Stimulated activated CD4-positive, alpha-beta T cell treated with anti-CD3 and anti-CD28 coated beads, Interleukin-2, amount 100 ng/mL, for 4 hours (primary cell): ENCODE measurements at regions not wholly inside any gene's neighbourhood (a gene's known extent, or its start where the extent isn't known, plus 50 kb on each side); places are given as distances from the start of the nearest gene placed in this dataset.

Experiments
- DNase-seq: peaks from one replicate; pipeline ENCODE4 v3.0.0-alpha.2; 2020; ENCODE audit warnings: low read depth

DNA sequence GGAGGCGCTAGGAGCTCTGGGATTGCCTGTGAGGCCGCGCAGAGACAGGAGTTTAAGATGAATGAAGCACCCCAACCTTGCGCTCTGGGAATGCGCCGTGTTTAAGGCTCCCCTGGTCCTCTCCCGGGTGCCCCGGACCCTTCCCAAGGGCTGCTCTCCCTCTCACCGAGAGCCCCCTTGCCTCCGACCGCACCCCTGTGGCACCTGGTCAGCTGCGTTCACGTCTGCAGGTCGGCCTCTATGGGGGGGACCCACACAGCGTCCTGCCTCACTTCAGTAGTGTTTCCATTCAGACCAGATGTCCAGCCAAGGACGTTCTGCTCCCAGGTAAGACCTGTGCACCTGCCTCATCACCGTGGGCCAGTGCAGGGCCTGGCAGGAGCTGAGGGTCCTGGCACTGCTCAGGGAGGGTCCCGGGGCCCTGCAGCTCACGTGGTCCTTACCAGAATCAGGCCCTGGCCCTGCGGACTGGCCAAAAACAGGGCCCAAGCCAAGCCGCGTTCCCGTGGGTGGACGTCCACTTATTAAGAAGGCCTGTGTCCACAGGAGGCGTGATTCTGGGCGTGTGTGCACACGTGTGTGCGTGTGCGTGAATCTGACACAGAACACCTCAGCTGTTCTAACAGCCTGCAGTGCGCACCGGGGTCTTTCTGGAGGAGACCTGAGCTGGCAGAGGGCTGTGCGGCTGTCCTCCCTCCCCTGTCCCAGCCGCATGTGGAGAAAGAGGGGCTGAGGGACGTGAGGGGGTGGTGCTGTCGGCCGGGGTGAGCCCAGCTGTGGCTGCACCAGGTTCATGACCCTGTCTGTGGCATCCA is 79.9 kb upstream of the BHLHE23 start:
- DNase-seq, result no peak

DNA sequence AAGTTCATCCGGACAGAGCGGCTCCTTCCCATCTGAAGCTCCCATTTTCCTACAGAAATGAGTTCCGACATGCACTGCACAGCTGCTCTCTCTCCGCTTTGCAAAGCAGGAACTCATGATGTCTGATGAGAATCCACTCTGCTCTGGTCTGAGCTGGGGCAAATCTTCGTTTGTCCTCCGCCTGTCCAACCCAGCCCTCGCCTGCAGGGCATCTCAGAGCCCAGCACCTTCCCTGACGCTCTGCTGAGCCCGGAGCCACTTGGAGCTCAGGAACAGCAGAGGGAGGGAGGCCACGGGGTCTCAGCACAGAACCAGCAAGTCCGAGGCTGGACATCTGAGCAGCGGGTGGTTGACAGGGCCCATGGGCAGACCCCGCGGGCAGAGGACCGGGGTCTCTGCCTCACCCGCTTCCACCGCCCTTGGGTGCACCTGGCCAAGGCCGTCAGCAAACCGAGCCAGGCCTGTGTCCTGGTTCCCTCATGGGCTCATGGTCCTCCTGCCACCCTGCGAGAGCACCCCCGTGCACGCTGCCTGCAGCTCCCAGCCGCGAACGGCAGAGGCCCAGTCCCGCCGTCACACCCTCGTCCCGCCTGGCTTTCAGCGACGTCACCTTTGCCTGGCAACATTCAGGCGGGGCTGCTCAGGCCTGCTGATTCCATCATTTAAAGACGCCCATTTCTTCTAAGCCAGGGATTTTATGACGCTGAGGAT is 78.5 kb upstream of the BHLHE23 start:
- no peak for DNase-seq

DNA sequence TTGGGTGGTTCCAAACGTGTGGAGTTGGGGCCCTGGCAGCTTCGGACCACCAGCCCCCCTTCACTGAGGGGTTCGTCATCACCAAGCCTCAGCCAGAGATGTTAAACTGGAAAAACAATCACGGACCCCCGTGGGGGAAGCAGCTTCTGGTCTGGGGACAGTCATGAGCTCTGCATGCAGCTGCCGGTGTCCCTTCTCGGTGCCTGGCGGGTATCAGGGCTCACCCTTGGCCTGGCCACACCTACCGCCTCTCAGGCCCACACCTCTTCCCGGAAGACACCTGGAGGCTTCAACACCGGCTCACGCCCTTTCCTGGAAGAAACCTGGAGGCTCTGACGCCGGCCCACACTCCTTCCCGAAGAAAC is 77.8 kb upstream of the BHLHE23 start:
- DNase-seq, result no peak

DNA sequence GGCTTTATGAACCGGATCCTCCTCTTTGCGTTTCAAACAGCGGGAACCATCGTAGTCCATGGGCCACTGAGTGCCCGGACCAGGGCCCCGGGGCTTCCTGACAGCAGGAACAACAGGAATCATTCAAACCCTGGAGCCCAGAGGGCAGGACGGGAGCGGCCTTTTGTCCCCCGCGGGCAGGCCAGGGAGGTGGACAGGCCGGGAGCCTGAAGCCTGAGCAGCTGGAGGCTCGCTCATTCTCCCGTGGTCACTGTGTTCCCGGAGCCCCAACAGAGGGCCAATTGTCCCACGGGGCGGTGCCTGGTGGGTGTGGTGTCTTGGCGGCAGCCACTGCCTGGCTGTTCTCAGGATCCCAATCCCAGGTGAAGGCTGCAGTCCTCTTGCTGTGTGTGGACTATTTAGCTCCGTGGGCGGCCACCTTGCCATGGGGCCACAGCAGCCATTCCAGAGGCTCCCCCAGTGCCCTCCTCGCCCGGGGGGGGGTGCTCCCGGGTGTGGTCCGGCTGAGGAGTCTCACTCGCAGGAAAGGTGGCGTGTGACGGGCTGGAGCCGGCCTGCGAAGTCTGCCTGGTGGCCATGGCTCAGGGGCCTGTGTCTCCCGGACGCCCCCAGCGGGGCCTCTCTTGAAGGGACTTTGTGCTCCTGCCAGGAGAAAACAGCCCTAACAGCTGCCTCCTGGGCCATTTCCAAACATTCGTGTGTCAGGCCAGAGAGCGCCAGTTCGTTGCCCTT is 77.2 kb upstream of the BHLHE23 start:
- DNase-seq, result no peak

DNA sequence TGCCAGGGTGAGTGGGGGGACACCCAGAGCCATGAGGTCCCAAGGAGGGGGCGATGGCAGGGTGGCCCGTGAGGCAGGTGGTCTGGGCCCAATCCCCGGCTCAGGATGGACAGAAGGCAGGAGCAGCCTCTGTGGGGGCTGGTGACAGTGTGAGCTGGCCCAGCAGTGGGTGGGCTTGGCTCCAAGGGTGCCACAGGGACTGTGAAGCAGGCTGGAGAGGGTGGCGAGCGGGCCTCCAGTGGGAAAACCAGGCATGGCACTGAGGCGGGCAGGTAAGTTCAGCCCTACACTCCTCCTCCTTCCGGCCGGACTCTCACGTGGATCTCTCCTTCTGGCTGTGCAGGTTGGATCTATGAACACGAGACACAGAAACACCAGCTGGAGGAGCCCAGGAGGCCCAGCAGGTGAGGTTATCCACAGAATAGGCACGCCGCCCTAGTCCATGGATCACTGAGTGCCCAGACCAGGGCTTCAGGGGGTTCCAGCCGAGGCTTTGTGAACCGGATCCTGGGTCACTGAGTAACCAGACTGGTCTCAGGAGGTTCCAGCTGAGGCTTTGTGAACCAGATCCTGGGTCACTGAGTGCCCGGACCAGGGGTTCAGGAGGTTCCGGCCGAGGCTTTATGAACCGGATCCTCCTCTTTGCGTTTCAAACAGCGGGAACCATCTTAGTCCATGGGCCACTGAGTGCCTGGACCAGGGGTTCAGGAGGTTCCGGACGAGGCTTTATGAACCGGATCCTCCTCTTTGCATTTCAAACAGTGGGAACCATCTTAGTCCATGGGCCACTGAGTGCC is 76.4 kb upstream of the BHLHE23 start:
- DNase-seq, result no peak

DNA sequence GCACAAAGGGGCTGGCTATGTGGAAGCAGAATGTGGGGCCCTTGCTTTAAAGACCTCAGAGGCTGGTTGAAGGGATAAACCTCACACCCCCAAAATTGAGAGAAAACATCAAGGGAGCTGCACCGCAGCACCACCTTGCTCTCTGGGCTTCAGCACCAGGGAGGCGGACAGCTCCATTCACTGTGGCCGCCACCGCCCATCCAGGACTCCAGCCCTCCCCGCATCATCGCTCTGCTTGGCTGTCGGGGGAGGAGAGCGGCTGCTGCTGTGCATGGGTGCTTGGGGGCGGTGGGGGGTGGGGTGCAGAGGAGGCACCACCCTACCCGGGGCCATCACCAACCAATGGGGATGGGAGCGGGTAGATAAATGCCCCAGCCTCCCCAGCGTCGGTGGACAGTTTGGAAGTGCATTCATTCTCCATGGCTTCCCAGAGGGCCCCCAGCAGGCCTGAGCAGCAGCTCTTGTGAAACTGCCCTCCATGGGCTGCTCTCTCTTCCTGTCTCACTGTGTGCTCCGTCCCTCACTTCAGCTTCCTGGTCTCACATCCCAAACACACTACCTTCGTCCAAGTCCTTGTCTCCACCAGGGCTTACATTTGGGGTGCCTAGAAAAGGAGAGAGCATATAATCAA is 75.7 kb upstream of the BHLHE23 start:
- DNase-seq, result no peak

DNA sequence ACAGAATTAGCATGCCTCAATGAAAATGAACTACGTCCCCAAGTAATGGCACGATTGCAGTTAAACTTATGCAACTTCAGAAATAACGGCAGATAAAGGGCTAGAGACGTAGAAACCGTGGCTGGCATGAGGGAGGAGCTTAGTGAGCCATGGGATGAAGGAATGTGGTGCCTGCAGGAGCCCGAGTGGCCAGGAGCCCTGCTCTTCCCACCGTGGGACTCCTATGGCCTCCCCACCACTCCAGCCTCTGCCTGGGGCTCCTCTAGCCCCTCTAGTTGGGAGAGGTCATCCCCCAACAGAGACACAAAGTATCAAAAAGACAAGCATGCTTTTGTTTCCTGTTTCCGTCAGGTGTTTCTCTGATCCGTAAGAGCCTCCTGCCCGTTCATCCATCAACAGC is 75.1 kb upstream of the BHLHE23 start:
- no peak for DNase-seq

DNA sequence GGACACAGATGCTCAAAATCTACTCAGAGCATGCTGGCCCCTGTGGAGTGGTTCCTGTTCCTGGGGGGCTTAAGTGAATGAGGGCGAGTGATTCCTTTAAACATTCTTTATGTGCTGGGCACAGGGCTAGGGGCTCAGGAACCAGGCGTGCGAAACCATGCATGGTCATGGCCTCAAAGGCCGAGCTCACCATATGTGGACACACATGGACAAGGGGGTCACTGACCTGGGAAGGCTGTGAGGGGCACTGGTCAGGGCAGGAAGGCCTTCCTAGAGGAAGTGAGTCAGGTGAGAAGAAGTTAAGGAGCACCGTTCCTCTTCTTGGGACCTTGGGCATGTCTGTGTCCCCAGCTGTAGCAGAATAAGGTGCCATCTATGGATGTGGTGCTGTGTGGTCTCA is 74.6 kb upstream of the BHLHE23 start:
- DNase-seq, result no peak

DNA sequence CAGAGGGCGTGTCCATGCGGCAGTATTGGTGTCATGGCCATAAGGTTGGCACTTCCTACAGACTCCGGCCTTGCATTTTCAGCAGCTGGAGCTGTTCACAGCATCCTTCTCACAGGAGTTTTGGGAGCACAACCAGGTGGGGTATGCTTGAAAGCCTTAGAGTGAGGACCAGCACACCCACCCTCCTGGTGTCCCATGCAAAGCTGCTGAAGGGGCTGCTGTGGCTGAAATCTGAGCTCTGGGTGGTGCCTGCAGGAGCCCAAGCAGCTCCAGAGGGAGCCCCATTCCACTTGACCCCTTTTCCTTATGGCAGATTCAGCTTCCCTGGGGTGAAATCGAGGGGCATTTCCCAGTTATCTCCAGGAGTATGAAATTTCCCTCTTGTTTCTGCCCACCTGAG is 74.0 kb upstream of the BHLHE23 start:
- no peak for DNase-seq

DNA sequence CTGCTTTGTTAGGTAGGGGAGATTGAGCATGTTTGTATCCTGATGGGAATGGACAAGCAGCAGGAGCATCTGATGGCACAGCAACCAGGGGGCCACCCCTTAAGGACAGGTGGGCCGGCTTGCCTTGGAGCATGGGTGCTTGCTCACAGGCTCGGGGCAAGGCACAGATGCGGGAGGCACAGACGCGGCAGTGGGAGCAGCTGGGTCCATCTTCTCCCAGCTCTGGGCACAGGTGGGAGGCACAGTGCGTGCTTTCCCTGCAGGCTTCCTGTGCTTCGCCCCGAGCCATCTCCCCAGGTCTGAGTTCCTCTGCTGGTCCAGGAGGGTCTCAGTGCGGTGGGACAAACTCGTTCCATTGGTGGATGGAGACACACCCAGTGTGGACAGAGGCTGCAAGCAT is 73.6 kb upstream of the BHLHE23 start:
- DNase-seq, result no peak

DNA sequence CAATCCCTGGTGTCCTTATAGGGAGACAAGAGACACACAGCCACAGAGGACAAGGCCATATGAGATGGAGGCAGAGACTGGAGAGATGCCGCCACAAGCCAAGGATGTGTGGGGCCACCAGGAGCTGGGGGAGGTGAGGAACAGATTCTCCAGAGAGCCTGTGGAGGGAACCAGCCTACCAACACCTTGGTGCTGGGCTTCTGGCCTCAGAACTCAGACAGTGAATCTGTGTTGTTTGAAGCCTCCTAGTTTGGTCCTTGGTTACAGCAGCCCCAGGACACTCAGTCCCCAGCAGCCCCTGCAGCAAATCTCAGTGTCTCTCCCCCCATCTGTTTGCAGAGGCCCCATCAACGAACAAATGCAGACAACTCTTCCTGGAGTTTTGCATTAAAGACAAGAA is 73.2 kb upstream of the BHLHE23 start:
- no peak for DNase-seq

DNA sequence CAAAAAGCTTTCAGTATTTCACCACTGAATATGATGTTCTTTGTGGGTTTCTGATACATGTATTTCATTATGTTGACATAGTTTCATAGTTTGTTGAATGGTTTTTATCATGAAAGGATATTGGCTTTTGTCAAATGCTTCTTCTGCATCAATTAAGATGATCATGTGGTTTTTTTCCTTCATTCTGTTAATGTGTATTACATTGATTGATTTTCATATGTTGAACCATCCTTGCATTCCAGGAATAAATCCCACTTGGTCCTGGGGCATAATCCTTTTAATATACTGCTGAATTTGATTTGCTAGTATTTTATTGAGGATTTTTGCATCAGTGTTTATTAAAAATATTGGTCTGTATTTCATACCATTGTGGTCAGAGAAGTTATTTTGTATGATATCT is 70.9 kb upstream of the BHLHE23 start:
- DNase-seq, result no peak

DNA sequence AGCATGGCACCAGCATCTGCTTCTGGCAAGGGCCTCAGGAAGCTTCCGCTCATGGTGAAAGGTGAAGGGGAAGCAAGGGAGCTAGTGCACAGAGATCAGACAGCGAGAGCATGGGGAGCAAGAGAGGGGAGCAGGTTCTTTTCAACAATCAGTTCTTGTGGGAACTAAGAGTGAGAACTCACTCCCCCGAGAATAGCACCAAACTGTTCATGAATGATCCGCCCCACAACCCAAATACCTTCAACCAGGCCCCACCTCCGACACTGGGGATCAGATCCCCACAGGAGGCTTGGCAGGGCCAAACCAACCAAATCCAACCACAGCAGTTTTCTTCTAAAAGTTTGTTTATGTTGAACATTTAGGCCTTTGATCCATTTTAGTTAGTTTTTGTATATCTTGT is 69.7 kb upstream of the BHLHE23 start:
- no peak for DNase-seq

DNA sequence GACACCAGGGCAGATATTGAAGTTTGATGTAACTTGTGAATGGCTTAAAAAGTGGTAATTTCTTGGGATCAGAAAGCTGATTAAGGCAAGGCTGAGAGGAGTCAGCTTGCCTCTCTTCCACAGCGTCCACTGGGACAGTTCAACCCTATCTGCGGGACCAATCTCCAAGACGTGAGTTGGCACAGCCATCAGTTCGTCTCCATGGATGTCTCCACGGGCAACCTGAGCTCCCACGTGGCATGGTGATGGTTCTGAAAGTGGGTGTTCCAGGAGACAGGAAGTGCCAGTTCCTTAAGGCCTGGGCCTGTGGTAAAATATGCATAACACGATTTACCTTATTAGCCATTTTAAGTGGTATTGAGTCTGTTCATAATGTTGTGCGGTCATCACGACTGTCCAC is 67.9 kb upstream of the BHLHE23 start:
- no peak for DNase-seq

DNA sequence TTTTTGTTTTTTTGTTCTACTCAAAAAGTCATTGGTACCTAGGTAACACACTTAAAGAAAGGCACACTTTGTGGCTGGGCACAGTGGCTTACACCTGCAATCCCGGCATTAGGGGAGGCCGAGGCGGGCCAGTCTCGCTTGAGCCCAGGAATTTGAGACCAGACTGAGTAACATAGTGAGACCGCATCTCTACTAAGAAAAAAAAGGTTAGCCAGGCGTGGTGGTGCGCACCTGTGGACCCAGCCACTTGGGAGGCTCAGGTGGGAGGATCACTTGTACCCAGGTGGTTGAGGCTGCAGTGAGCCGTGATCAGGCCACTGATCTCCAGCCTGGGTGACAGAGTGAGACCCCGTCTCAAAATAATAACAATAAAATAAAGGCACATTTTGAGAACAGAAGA is 67.4 kb upstream of the BHLHE23 start:
- no peak for DNase-seq

DNA sequence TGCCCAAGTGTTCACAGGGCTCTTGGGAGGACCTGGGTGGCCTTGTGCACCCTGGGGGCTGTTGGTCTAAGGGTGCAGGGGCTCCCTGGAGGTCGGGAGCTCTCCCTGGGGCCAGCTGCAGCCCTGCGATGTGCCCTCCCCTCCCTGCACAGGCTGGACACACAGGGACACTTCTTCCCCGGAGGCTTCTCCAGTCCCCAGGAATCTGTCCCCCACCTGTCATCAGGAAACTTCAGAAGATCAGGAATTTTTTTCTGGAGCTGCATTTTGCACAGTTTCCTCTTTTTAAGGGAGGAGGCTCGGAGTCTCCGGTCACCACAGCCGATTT is 66.9 kb upstream of the BHLHE23 start:
- DNase-seq, result no peak

DNA sequence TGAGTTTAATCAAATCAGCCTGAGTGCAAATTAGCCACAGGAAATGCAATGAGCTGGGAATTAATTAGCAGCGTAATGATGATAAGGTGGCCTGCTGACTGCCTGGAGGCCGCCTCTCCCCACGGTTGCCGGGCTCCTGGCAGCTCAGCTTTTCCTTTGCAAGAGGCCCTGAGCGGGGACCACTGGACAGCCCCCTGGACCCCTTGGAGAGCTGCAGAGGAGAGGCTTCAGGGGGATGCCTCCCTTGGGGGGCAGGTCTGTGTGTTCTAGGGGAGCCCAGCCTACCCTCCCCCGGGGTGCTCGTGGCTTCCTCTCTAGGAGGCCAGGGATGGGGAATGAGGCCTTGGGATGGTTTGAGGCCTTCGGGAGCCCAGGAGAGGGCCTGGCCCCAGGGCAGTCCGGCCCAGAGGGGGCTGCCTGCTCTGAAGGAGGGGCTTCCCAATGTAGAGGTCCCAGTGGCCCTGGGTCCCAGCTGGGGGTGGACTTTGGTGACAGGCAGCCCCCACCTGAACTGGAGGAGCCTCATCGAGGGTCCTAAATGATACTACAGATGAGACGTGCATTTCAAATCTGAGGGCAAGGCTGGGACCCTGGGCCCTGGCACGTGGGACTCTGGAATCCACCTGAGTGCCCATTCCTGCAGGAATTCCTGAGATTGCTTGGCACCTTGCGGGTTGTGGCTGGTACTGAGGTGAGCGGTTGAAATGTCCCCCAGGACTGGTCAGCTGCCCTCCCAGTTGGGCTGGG is 66.4 kb upstream of the BHLHE23 start:
- no peak for DNase-seq

DNA sequence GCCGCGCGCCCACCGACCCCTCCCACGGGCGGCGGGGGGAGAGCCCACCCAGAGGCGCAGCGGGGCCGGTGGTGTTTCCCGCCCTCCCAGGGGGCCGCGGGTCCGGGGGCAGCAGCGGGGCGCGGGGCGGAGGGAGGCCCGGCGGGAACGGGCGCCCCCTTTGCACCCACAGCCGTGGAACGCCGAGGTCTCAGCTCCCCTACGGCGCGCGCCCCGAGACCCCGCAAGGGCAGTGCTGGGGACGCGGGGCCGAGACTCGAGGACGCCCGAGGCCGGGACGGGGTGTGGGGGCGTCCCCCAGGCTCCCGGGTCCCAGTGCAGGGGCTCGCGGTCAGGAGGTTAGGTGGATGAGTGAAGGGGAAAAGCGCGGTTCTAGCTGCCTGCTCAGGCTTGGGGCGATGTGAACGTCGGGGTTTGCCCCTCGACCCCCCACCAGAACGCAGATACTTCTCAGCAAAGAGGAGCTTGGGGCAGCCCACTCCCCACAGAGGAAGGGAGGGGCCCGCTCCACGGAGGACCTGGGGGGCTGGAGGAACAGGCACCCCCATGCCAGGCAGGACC is 65.5 kb upstream of the BHLHE23 start:
- no peak for DNase-seq

DNA sequence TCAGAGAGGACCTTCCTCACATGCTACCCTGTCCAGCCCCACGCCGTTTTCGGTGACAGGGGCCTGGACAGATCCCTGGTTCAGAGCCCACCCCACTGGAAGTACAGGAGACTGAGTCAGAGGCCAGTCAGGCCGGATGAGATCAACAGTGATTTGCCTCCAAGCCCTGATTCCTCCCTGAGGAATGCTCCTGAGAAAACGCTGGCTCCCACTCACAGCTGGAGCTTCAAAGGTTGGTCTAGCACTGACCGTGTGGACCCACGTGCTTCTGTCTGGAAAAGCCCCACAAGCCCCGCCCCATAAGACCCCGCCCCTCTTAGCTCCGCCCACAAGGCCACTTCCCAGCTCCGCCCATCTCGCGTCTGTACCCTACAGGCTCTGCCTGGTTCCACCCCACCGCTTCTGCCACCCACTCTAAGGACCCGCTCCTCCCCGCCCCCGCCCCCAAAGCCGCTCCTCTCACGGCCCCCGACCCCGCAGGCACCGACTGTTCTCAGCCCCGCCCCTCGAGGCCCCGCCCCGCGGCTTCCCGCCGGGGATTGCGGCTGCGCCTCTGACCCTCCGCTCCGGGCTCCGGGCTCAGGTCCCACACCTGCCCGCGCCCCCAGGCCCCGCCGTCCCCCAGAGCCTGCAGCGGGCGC is 64.9 kb upstream of the BHLHE23 start:
- peak; percentile 17 for DNase-seq

DNA sequence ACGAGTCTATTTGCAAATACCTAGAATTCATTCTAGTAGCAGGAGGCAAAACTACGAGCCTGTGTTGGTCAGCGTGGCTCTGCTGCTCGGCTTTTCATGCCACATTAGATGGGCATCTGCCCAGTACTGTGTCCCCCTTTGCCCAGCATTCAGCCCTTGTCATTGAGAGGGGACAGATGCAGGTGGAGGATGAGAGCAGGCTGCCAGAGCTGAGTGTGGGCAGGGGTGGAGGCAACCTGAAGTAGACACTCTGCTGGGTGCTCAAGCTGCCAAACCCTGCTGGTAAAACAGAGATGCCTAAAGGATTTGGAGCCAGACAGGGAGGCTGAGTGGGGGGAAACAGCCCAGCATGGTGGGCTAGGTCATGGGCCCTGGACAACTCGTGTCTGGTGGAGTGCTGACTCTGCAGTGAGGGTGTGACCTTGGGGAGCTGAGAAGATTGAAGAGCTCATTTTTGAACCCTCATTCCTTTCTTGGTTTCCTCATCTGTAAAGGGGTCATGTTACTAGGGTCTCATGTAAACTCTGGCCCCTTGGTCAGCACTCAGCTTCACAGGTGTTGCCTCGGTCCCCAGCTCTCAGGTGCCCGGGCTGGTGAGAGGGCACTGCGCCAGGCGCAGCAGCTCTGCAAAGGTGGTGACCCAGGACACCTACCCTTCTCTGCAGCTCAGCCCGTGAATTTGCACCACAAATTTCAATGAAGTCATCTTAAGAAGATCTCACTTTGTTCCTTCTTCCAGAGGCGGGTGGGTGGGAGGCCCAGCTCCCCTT is 64.2 kb upstream of the BHLHE23 start:
- no peak for DNase-seq
